HG03095 (cell line): ENCODE measurements at regions not wholly inside any gene's neighbourhood (a gene's known extent, or its start where the extent isn't known, plus 50 kb on each side); places are given as distances from the start of the nearest gene placed in this dataset.

Experiments used
- ATAC-seq: cut with Tn5 transposase; IDR thresholded peaks from one replicate; pipeline ENCODE4 v1.9.1; 2021; ENCODE audit warnings: moderate library complexity; ENCODE audit not compliant: unreplicated experiment

DNA sequence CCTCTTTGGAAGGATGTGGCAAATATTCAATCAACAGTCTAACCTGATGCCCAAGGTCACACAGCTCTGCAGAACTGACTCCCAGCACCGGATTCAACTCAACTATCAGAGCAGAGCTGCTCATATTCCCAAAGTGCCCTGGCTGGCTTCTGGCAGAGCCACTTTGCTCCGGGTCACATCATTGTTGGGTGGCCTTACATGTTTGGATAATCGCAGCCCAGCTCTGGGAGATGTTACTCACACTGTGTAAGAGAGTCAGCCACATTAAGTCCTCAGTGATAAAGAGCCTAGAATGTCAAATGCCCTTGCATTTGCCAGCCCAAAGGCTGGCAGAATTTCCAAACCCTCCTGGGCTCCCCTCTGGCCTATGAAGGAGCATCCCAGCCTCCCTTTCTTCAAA, 79.8 kb upstream of the PDE1C start:
- no peak for ATAC-seq

DNA sequence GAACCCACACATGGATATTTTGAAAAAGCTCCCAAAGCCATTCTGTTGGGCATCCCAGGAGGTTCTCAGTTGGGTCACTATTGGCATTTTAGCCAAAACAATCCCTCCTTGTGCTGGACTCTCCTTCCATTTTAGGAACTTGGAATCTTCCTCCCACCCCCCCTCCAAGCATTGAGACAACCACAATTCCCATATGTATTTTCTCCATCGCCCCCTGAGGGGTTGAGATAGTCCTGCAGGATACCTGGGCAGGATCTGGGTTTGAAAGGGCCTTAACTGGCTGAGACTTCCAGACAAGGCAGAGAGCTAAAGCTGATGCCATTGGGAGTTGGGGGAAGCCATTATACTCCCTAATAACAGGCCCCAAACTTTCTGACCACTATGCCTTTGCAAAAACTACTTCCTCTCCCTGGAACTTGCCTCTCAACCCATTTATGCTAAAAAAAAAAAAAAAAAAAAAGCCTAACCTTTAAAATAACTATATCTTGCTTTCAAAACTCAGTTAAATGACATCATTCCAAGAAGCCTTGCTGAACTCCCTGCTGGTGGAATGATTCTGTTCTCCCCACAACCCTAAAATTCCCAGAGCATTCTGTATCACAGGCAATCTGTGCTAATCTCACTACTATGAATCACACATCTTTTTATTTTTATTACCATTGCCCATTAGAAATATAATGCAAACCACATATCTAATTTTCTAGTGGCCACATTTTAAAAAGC, 77.5 kb upstream of the PDE1C start:
- no peak for ATAC-seq

DNA sequence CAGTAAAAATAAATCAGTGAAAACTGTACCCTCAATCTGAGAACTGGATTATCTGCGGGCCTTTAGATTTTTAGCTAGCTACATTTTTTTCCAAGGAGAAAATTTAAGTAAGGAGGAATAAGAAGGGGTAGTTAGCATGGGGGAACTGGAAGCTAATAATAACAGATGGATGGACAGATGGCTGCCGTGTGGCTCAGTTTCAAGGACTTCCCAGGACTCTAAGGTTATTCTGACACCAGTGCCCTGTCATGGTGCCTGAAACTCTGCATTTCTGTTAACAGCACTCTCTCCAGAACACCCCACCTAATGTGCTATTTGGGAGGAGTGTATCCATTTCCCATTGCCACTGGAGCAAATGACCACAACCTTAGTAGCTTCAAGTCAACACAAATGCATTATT, 75.7 kb upstream of the PDE1C start:
- ATAC-seq, result no peak

DNA sequence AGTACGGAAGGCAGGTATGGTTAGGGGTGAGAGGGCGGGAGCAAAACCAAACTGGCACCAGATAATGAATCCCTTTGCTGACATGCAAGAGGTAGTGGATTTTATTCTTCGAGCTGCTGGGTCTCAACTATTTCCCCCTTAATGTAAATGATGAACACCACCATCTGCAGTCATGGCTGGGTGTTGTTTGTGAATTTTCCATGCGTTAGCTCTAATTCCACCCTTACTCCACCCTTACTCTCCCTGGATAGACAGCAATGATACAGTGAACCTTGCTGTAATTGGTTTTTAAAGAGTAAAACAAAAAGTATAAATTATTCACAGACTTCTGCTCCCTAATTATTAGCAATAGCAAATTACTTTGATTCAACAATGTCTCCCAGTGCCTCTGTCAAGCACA, 74.5 kb upstream of the PDE1C start:
- ATAC-seq, result no peak

DNA sequence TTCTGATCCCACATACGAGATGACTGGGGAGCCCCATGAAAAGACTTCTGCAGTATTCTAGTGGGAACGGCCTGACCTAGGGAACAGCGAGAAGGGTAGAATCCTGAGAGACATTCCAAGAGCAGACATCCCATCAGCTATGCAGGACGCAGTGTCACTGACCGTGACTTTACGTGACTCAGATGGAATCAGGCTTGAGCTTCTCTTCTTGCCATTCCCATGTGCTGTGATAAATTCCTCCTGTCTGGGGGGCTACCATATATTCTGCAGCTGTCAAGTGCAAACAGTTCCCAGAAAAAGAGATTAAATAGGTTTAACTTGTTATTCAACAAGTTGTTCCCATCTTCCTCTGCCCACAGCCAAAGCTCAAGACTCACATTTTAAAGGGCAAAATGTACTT, 73.1 kb upstream of the PDE1C start:
- ATAC-seq, result no peak

DNA sequence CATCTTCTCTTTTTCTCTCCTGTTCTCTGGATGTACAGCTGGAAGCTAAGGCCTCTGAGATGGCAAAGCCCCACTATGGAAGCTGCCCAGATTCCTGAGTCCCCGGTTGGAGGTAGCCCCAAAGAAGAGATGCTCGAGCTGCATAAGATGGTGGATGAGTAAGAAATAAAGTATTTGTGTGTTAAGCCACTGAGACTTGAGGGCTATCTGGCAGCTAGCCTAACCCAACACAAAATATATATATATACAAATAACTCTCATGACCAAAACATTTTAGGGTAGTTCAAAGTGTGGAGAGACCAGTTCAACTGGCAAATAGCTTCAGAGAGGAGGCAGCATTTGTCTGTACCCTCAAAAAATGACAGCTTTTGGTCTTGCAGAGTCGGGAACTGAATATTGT, 72.4 kb upstream of the PDE1C start:
- no peak for ATAC-seq

DNA sequence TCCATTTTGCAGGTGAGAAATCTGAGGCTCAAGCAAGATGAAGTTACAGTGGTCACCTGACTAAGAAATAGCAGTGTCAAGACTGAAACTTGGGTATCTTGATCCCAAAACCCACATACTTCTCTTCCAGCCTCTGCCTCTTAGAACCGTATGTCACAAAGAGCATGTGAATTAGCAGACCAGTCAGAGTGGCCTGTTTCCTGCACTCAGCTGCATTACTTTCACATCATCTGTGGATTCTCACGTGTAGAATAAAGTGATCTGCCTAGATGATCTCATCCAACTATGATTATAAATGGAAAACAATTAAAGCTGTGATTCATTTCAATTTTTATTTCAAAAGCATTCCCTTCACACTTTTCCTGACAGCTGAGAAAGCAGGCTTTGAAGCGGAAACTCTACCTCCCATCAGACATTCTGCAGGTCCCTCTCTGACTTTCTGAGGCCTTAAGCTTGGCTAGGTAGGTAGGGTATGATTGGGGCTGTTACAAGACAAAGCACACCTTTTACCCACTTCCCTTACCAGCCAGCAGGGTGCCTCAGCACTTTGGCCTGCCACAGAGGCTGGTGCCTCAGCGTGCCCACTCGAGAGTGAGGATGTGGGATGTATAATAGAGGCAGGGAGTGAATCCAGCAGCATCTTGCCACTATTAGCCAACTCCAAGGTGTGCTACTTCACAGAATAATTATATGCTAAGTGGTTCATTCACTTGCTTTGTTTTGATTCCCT, 70.2 kb upstream of the PDE1C start:
- ATAC-seq, result no peak

DNA sequence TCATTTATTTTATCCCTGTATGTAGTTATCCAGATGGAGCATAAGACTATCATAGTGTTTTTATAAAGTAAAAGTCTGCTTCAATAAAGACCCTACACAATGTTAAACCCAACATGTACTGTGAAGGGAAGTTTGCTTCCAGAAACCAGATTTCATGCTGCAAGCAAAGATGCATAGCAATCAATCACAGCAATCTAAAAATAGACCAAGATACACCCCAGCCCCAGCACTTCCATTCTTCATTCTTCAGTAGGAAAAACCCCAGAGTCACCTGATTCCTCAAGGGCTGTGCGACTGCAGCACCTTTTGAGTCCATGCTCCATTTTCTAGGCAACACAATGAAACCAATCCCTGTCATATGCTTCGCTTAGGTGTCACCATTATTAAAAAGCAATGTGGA, 66.9 kb upstream of the PDE1C start:
- no peak for ATAC-seq

DNA sequence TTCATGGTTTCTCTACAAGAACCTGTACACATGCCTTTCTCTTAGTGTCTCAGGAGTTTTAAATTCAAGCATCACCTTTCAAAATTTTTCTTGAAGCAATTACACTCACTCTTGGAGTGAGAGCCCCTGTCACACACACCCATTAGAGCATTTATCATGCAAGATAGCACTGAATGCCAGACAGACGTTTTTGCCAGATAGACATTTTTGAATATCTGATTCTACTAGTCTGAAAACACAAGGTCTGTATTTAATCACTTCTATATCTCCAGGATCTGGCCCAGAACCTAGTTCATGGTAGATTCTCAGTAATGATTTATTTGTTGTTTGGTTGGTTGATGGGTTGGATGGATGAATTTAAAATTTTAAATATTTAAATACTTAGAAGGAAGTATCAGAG, 60.9 kb upstream of the PDE1C start:
- ATAC-seq, result no peak

DNA sequence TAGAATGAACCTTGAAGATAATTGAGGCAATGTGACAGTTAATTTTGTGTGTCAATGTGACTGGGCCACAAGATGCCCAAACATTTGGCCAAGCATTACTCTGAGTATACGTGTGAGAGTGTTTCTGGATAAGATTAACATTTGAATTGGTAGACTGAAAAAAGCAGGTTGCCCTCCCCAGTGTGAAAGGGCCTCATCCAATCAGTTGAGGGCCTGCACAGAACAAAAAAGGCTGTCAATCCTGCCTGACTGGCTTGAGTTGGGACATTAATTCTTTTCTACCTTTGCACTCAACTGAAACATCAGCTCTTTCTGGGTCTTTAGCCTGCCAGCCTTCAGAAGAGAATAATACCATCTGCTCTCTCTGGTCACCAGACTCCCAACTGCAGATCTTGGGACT, 56.6 kb upstream of the PDE1C start:
- ATAC-seq, result no peak
